Right renal pelvis (tissue), 4 donors: ENCODE measurements at regions not wholly inside any gene's neighbourhood (a gene's known extent, or its start where the extent isn't known, plus 50 kb on each side); places are given as distances from the start of the nearest gene placed in this dataset.

Experiments used
- DNase-seq, 4 donors: peaks; one replicate each; pipeline ENCODE4 v3.0.0-alpha.2; 2013; ENCODE audit warnings: low read depth in 4 of 4, low spot score in 3 of 4, missing footprints in 1 of 4

- DNase-seq = no peak
These were observed 326.9 kb downstream of the PDHA2 start for GRCh38 chr4:96166806-96167205.

- DNase-seq = no peak
These were observed 330.3 kb downstream of the PDHA2 start for GRCh38 chr4:96170198-96170597.

- DNase-seq = no peak
These were observed 333.9 kb downstream of the PDHA2 start for GRCh38 chr4:96173756-96174155.

DNA sequence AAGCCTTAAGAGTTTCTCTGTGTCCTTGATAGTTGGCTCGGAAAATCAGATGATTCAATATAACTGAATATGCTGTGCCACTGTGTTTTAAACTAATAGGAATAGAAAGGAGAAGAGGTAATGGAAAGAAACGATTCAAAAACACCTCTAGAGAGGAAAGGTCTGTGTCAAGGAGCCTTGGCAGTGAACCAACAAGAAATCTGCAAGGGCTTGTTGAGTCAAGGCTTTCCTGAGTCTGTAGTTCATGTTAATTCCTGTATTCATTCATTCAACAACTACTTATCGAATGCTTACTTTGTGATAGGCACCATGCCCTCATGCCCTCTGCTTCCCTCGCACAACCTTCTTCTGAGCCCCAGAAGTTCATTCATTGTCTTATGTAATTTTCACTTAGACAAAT lies 336.0 kb downstream of the PDHA2 start:
- no peak for DNase-seq

GRCh38 chr4:96183611-96184010 lies 343.7 kb downstream of the PDHA2 start:
- DNase-seq = no peak

GRCh38 chr4:96186593-96186992 lies 346.7 kb downstream of the PDHA2 start:
- DNase-seq = no peak

DNA sequence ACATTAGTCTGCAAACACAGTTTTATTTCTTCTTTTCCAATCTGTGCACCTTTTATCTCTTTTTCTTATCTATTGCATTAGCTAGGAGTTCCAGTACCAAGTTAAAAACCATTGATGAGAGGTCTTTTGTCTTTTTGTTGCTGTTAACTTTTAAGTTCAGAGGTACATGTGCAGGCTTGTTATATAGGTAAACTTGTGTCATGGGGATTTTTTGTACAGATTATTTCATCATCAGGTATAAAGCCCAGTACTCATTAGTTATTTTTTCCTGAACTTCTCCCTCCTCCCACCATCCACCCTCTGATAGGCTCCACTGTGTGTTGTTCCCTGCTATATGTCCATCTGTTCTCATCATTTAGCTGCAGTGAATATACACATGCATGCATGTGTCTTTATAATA lies 349.9 kb downstream of the PDHA2 start:
- no peak for DNase-seq

- DNase-seq = no peak
These were observed 353.2 kb downstream of the PDHA2 start for GRCh38 chr4:96193061-96193460.

DNA sequence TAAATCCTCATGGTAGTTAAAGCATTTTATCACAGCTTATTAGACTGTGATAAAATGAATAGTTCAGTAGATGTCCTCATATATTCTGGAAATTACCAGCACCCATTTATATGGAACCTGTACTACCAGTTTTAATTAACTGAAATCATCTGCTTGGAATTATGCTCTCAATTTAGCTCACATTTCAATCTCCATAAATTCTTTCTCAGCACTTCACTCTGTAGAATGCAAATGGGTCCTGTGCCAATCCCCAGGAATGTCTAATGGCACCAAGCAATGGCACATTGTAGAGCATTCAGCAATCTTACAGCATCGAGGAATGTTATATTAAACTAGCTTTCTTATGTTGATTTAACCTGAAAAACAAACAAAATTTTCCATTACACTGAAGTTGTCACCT lies 355.1 kb downstream of the PDHA2 start:
- no peak for DNase-seq

- no peak for DNase-seq
These were observed 365.4 kb downstream of the PDHA2 start for GRCh38 chr4:96205143-96205936.

DNA sequence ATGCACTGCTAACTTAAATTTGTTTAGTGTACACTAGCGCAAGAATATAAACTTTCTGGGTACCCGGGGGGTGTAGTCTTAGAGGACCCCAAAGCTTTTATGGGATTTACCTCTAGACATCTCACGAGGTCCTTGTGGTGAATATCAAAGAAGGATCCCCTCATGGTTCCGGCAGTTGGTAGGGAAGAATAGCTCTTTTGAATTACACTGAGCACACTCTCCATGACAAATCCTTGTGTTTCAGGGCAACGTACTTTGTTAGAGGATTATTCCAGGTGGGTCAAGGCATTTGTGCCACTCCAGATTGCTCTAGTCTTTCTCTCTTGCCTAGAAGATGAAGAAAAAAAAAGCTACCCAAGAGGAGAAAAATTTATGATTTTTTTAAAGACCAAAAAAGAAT lies 387.6 kb downstream of the PDHA2 start:
- DNase-seq = no peak

DNA sequence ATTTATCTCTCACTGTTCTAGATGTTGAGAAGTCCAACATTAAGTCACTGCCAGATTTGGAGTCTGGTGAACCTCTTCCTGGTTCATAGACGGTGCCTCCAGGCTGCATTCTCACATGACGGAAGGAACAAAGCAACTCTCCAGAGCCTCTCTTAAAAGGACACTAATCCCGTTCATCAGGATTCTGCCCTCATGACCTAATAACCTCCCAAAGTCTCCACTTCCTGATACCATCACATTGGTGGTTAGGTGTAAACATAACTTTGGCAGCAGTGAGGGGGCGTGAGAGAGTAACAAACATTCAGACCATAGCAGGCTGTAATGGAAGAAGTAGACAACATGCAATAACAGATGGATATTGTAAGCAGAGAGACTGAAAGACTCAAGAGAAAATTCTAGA lies 388.6 kb downstream of the PDHA2 start:
- no peak for DNase-seq

DNA sequence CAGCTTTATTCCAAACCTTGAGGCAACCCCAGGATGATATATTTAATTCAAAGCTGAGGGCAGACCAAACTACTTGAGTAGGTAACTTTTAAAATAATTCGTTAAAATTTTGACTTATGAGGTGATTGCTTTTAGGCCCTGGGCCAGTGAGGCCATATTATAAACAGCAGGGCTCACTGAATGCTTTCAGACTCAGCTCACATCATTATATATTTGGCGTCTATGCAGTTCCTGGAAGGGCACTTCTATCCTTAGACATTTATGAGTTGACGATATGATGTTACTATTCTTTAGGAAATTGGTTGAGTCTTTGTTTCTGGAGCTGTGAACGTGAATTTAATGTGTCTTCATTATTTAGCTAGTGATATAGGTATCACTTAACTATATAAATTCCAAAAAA lies 400.1 kb downstream of the PDHA2 start:
- no peak for DNase-seq

- DNase-seq = no peak
These were observed 401.9 kb downstream of the PDHA2 start for GRCh38 chr4:96241819-96242218.

GRCh38 chr4:96247096-96247495 lies 407.2 kb downstream of the PDHA2 start:
- no peak for DNase-seq

GRCh38 chr4:96248225-96248624 lies 408.3 kb downstream of the PDHA2 start:
- no peak for DNase-seq

DNA sequence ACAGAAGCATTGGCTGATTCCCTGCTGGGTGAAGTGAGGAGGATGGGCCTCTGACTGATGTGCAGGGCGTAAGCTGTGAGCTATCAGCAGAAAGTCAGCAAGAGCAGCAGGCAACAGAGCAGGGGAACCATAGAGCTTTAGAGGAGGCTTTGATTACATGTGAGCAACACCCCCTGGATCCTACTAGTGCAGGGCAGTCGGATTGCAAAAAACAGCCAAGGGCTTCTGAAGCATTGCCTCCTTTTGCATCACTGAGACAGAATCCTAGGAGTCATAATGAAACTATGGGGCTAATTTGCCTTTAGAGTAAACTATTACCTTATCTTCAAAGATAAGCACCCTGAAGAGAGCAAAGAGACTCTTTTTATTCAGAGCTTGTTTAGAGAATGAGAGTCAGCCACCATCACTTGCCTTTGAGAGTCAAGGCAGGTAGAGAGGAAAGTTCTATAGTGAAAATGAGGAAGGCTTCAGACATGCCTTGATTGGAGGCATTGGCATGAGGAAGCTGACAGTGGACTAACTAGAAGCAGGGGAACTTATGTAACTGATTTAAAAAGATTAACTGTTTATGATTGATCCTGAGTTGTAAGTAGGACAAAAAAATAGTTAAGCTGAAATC lies 420.3 kb downstream of the PDHA2 start:
- DNase-seq = no peak

- DNase-seq = no peak
These were observed 422.2 kb downstream of the PDHA2 start for GRCh38 chr4:96262057-96262456.

DNA sequence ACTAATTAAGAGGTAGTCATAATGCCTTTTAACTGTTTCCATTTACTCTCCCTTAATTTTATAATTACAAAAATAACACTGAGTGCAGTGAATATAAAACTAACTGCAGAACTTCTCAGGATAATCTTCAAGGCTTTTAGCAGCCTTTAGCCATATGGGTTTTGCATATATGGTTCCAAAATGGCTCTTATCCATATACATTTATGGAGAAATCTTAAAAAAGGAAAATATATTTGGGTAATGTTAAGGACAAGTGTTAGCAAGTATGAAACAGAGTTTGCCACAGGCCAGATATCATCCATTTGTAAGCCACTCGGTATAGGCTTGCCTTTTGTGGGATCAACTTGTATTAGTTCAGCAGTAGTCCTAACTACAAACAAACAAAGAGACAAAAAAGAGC lies 423.4 kb downstream of the PDHA2 start:
- no peak for DNase-seq

DNA sequence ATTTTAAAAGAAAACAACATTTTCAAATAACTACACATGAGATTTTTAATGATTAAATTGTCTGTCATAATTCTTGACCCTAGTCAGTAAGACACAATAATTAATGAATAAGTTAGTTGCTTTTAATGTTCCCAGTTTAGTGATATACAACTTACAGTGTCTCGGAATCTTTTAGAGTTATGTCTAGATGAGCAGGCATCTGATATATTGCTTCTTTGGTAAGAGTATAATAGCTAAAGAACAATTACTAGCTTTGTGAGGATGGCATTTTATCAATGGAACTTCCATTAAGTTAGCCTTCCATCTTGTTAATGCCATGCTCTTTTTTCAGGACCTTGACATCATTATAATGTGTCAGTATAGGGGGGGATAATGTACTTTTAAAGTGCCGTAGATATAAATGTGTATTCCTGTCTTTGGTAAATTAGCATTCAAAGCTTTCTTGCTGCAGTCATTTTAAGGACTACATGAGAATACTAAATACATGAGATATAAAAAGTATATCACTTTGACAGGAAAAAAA lies 425.1 kb downstream of the PDHA2 start:
- no peak for DNase-seq

DNA sequence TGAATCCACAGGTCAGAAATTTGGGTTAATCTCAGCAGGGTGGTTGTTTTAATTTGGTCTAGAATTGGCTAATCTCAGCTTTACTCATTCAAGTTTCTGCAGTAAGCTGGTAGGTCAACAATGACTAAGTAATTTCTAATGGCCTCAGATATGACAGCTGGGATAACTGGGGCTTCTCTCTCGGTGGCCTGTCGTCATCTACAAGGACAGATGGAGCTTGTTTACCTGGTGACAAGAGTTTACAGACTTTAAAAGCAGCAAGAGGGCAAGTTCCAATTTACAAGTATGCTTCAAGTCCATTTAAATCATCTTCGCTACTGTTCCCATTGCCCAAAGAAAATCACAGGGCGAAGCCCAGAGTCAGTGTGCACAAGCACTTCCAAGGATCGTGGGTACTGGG lies 453.9 kb downstream of the PDHA2 start:
- DNase-seq = no peak

GRCh38 chr4:96295143-96295741 lies 455.3 kb downstream of the PDHA2 start:
- no peak for DNase-seq
